ENCODE measurements at regions not wholly inside any gene's neighbourhood (a gene's known extent, or its start where the extent isn't known, plus 50 kb on each side); places are given as distances from the start of the nearest gene placed in this dataset.

GRCh38 chr20:17827079-17827478 is 127.3 kb downstream of the BANF2 start:
- no peak overlapping the region for H3K27ac ChIP-seq
- DNase-seq = no peak
- H3K9me3 ChIP-seq = no peaks in the 10 kb centered on the region

DNA sequence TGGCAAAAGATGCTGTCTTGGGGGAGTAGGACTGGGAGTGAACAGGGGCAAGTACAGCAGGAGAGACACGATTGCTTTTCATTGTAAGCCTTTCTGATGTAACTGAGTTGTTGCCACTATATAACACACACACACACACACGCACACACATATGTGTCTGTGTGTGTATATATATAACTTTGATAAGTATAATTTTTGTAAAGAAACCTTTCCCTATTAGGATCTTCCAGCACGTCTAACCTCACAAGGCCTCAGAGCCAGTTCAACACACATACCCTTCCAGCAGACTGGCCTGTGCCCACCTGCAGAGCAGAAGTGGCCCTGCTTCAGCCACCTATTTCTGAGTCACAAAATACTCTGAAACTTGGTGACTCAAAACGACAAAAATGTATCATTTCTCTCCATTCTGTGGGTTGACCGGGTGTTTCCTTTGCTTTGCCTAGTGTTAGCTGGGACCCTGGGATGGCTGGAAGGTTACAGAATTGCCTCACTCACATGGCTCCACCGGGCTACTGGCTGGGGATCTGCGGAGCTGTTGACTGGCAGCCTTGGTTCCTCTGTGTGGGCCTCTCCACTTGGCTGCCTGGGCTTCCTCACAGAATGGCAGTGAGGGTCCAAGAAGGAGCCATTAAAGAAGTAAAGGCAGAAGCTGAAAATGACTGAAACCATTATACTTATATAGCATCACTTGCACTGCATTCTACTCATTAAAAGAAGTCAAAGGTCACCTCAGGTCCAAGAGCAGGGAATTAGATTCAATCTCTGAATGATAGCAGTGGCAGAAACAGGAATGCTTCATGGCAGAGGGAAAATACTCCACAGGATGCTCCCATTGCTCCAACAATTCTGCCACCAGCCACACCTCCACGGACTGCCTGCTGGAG is 126.4 kb downstream of the BANF2 start:
- H3K9me3 ChIP-seq = no peaks in the 10 kb centered on the region
- no peak overlapping the region for H3K4me3 ChIP-seq
- H3K27me3 ChIP-seq = no peaks in the 10 kb centered on the region
- no peaks in the 10 kb centered on the region for H3K36me3 ChIP-seq
- peaks cover 0 to 44% (median 2%) of the 10 kb centered on the region in 4 donors for H3K4me1 ChIP-seq
- TF ChIP-seq, protein P1, sequence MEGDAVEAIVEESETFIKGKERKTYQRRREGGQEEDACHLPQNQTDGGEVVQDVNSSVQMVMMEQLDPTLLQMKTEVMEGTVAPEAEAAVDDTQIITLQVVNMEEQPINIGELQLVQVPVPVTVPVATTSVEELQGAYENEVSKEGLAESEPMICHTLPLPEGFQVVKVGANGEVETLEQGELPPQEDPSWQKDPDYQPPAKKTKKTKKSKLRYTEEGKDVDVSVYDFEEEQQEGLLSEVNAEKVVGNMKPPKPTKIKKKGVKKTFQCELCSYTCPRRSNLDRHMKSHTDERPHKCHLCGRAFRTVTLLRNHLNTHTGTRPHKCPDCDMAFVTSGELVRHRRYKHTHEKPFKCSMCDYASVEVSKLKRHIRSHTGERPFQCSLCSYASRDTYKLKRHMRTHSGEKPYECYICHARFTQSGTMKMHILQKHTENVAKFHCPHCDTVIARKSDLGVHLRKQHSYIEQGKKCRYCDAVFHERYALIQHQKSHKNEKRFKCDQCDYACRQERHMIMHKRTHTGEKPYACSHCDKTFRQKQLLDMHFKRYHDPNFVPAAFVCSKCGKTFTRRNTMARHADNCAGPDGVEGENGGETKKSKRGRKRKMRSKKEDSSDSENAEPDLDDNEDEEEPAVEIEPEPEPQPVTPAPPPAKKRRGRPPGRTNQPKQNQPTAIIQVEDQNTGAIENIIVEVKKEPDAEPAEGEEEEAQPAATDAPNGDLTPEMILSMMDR (IDR thresholded peaks at IDR 0.05) = no peak
- no peak for TF ChIP-seq POLR2A (IDR thresholded peaks at IDR 0.05)
- H3K27ac ChIP-seq = peak overlapping the region in 3 of 4 donors; percentile 45 to 88 (median 79)
- no peak for DNase-seq

More at GRCh38 chr20:17827079-17827478, 127.3 kb downstream of the BANF2 start:
- no peaks in the 10 kb centered on the region for H3K27me3 ChIP-seq
- H3K4me3 ChIP-seq = no peak overlapping the region
- TF ChIP-seq POLR2A (IDR thresholded peaks at IDR 0.05) = no peak
- TF ChIP-seq, protein P1 (IDR thresholded peaks at IDR 0.05) = no peak
- H3K36me3 ChIP-seq = no peaks in the 10 kb centered on the region
- H3K4me1 ChIP-seq = peaks cover 0 to 38% (median 2%) of the 10 kb centered on the region in 4 donors

- H3K27me3 ChIP-seq = no peaks in the 10 kb centered on the region
- peaks cover 0 to 44% (median 2%) of the 10 kb centered on the region in 4 donors for H3K4me1 ChIP-seq
- DNase-seq = peak in 2 of 3 donors; percentile 54 to 70
- no peaks in the 10 kb centered on the region for H3K9me3 ChIP-seq
- H3K27ac ChIP-seq = peak overlapping the region in 3 of 4 donors; percentile 45 to 88 (median 79)
- TF ChIP-seq, protein P1 (IDR thresholded peaks at IDR 0.05) = no peak
- no peak for TF ChIP-seq POLR2A (IDR thresholded peaks at IDR 0.05)
- no peak overlapping the region for H3K4me3 ChIP-seq
- no peaks in the 10 kb centered on the region for H3K36me3 ChIP-seq
Measured at GRCh38 chr20:17825252-17825959, 125.6 kb downstream of the BANF2 start.

- Histone ChIP-seq H3K4me3 (no peak overlapping the region), H3K36me3 (no peaks in the 10 kb centered on the region), H3K27me3 (no peaks in the 10 kb centered on the region), H3K27ac (peak overlapping the region in 3 of 4 donors; percentile 45 to 88 (median 79)), H3K4me1 (peaks cover 0 to 44% (median 2%) of the 10 kb centered on the region in 4 donors), H3K9me3 (no peaks in the 10 kb centered on the region)
- no peak for TF ChIP-seq POLR2A (IDR thresholded peaks at IDR 0.05)
- TF ChIP-seq, protein P1 (IDR thresholded peaks at IDR 0.05) = no peak
- no peak for DNase-seq
Measured at GRCh38 chr20:17824676-17825251, 125.0 kb downstream of the BANF2 start.

GRCh38 chr20:17823409-17824144 is 123.8 kb downstream of the BANF2 start:
- Histone ChIP-seq H3K4me1 (peaks cover 0 to 44% (median 2%) of the 10 kb centered on the region in 4 donors), H3K27ac (peak overlapping the region in 3 of 4 donors; percentile 56 to 88 (median 79)), H3K36me3 (no peaks in the 10 kb centered on the region), H3K27me3 (no peaks in the 10 kb centered on the region), H3K4me3 (no peak overlapping the region), H3K9me3 (peaks cover 0 to 4% (median 0%) of the 10 kb centered on the region in 4 donors)
- peak in 1 of 3 donors; percentile 72 for DNase-seq
- TF ChIP-seq, protein P1 (IDR thresholded peaks at IDR 0.05) = peak in 3 of 6 experiments; percentile 24 to 45 (median 27)
- TF ChIP-seq POLR2A (IDR thresholded peaks at IDR 0.05) = no peak
